HepG2 (cell line): ENCODE measurements at regions not wholly inside any gene's neighbourhood (a gene's known extent, or its start where the extent isn't known, plus 50 kb on each side); places are given as distances from the start of the nearest gene placed in this dataset.

Source experiments
- ATAC-seq: fragments of 200-7000 bp; cut with Tn5 transposase; 3 replicates; pipeline ENCODE4 v1.9.1; 2020; ENCODE audit warnings: mild to moderate bottlenecking, moderate library complexity
- BruUV-seq: library from RNA; stranded (reverse); fragments of 400-500 nt; replicated peaks from 2 replicates; lab custom pipeline; 2021; lab: Mats Ljungman, UMichigan
- CTCF ChIA-PET: fragments of 300-600 bp; formaldehyde crosslinking; extraction: SDS; loops from one replicate; lab custom pipeline; 2021; ENCODE audit warnings: low total read pairs, inconsistent platforms, low intra/inter-chr PET ratio; lab: Yijun Ruan, JAX
- POLR2A ChIA-PET: fragments of 350-600 bp; sonication (Branson Sonifier 250); formaldehyde crosslinking; loops from one replicate; lab custom pipeline; 2020; ENCODE audit warnings: antibody characterized with exemption, inconsistent platforms; lab: Yijun Ruan, JAX
- DNase-seq: peaks from one replicate; pipeline ENCODE4 v3.0.0-alpha.2; 2015; ENCODE audit warnings: low spot score
- FAIRE-seq: peaks from 3 replicates; lab custom pipeline; 2011; peaks lifted over from hg19 to GRCh38; lab: Jason Lieb, UNC
- H2AFZ ChIP-seq: one replicate; pipeline ENCODE4 v1.6.1; 2011; ENCODE audit warnings: low read length, inconsistent platforms
- H3K27ac ChIP-seq: fragments of 300-600 bp; 3 replicates; pipeline ENCODE4 v1.8.0; 2011; ENCODE audit warnings: mixed run types, mild to moderate bottlenecking, mixed read lengths, low read length, inconsistent platforms; ENCODE audit not compliant: insufficient read depth; ENCODE audit errors: extremely low read length
- H3K27me3 ChIP-seq, 2 experiments: fragments of 200-600 bp in 1 of 2; 2 replicates in 1 of 2; 3 replicates in 1 of 2; pipeline versions ENCODE4 v1.6.0 to v1.8.0; 2011; ENCODE audit warnings: low read length in 2 of 2, mild to moderate bottlenecking in 2 of 2, moderate library complexity in 2 of 2, inconsistent platforms in 1 of 2; ENCODE audit not compliant: insufficient read depth in 2 of 2, control insufficient read depth in 1 of 2
- H3K36me3 ChIP-seq, 2 experiments: fragments of 200-600 bp in 1 of 2; replicated peaks in 1 of 2; 2 replicates in 1 of 2; 3 replicates in 1 of 2; pipeline versions ENCODE4 v1.5.1 to v1.8.0; 2011; ENCODE audit warnings: low read length in 2 of 2, inconsistent platforms in 1 of 2; ENCODE audit not compliant: insufficient read depth in 2 of 2, control insufficient read depth in 1 of 2
- H3K4me1 ChIP-seq: 2 replicates; pipeline ENCODE4 v1.5.1; 2012; ENCODE audit warnings: low read length, inconsistent platforms; ENCODE audit not compliant: insufficient read depth
- H3K4me2 ChIP-seq: 2 replicates; pipeline ENCODE4 v1.6.0; 2011; ENCODE audit warnings: low read depth, low read length, inconsistent platforms
- H3K4me3 ChIP-seq, 3 experiments: fragments of 200-600 bp in 1 of 3; sonication (generic), shearing (Covaris generic) in 1 of 3; replicated peaks in 1 of 3; 2 replicates each; pipeline ENCODE4 v1.5.1; 2011 to 2016; ENCODE audit warnings: low read length in 3 of 3, inconsistent platforms in 2 of 3, low read depth in 2 of 3, mild to moderate bottlenecking in 2 of 3, control low read depth in 1 of 3, mixed read lengths in 1 of 3; ENCODE audit not compliant: insufficient read depth in 1 of 3
- H3K79me2 ChIP-seq: one replicate; pipeline ENCODE4 v1.6.1; 2011; ENCODE audit warnings: low read length, inconsistent platforms; ENCODE audit not compliant: insufficient read depth
- H3K9ac ChIP-seq: 2 replicates; pipeline ENCODE4 v1.6.0; 2011; ENCODE audit warnings: mild to moderate bottlenecking, low read depth, low read length, inconsistent platforms; ENCODE audit not compliant: insufficient read depth
- H3K9me3 ChIP-seq: 2 replicates; pipeline ENCODE4 v1.5.1; 2012; ENCODE audit warnings: mild to moderate bottlenecking, low read length
- H4K20me1 ChIP-seq: 2 replicates; pipeline ENCODE4 v1.6.0; 2011; ENCODE audit warnings: inconsistent platforms, mild to moderate bottlenecking, low read length, moderate library complexity; ENCODE audit not compliant: insufficient read depth
- HINFP ChIP-seq: sonication (generic); formaldehyde crosslinking; IDR thresholded peaks from 2 replicates; pipeline ENCODE4 v1.4.0; 2020; ENCODE audit warnings: low read depth, mild to moderate bottlenecking, missing genetic modification reagents
- ONECUT2 ChIP-seq: sonication (generic); formaldehyde crosslinking; IDR thresholded peaks from 2 replicates; pipeline ENCODE4 v1.4.0; 2020; ENCODE audit warnings: missing genetic modification reagents
- REL ChIP-seq: sonication (generic); formaldehyde crosslinking; conservative IDR thresholded peaks from 2 replicates; pipeline ENCODE4 v1.8.0; 2022; ENCODE audit warnings: mild to moderate bottlenecking, missing genetic modification reagents, moderate library complexity
- RFXANK ChIP-seq: IDR thresholded peaks from 2 replicates; pipeline ENCODE4 v1.6.1; 2016
- TARDBP ChIP-seq: sonication (generic); formaldehyde crosslinking; IDR thresholded peaks from 2 replicates; pipeline ENCODE4 v1.8.0; 2022; ENCODE audit warnings: mild to moderate bottlenecking, missing genetic modification reagents
- ZNF570 ChIP-seq: sonication (generic); formaldehyde crosslinking; IDR thresholded peaks from 2 replicates; pipeline ENCODE4 v1.4.0; 2020; ENCODE audit warnings: mild to moderate bottlenecking, missing genetic modification reagents, borderline replicate concordance
- ZNF652 ChIP-seq: IDR thresholded peaks from 2 replicates; pipeline ENCODE4 v1.6.1; 2016; ENCODE audit warnings: low read depth, borderline replicate concordance
- in situ Hi-C: cut with HindIII; loops from 2 replicates; pipeline ENCODE4 v1.10.0; 2017; ENCODE audit warnings: low pct_unique_long_range_greater_than_20kb; ENCODE audit not compliant: extremely low pct_ligation_motif_present
- intact Hi-C: fragments of 100-400 bp; cut with micrococcal nuclease; formaldehyde crosslinking; loops from one replicate; pipeline ENCODE4 v1.10.0; 2022; ENCODE audit not compliant: unreplicated experiment

- Histone ChIP-seq H3K27me3 (peaks cover 3 to 27% of the 10 kb centered on the region in 2 experiments; a peak in 4 of 5 replicates), H3K9ac (no peak overlapping the region), H4K20me1 (no peaks in the 10 kb centered on the region), H3K4me3 (no peak overlapping the region), H3K27ac (no peak overlapping the region), H3K9me3 (no peaks in the 10 kb centered on the region), H3K79me2 (no peaks in the 10 kb centered on the region), H3K36me3 (no peaks in the 10 kb centered on the region), H3K4me1 (peaks cover 6% of the 10 kb centered on the region), H3K4me2 (no peak overlapping the region), H2AFZ (no peak overlapping the region)
- in situ Hi-C loops (loop anchor here (5.0 kb wide), 1 partner anchor 293 kb away; no protein-coding TSS in a partner anchor), intact Hi-C loops (loop anchor here (5.0 kb wide), 1 partner anchor 313 kb away; no protein-coding TSS in a partner anchor)
- ChIA-PET CTCF (no interaction called here), POLR2A (no interaction called here)
- no TSS peak for BruUV-seq
- FAIRE-seq = no peak
- no peak for DNase-seq
- no peak for TF ChIP-seq REL (CRISPR knock-in tag)
- no peak for TF ChIP-seq RFXANK (CRISPR knock-in tag)
- TF ChIP-seq HINFP (CRISPR knock-in tag) = no peak
- TF ChIP-seq ZNF652 (CRISPR knock-in tag) = no peak
- TF ChIP-seq TARDBP = no peak
- no peak for TF ChIP-seq ONECUT2 (CRISPR knock-in tag)
- no peak for TF ChIP-seq ZNF570 (CRISPR knock-in tag)
- ATAC-seq = no peak
These were observed 66.9 kb upstream of the DLX2 start for GRCh38 chr2:172169611-172170010.
